Central memory CD4-positive, alpha-beta T cell (primary cell): ENCODE measurements at regions not wholly inside any gene's neighbourhood (a gene's known extent, or its start where the extent isn't known, plus 50 kb on each side); places are given as distances from the start of the nearest gene placed in this dataset.
"Not testable (repeated sequence)": the region's sequence is repeated elsewhere in the genome, so short reads cannot be mapped to it uniquely, and the experiment has no call there.

ENCODE experiments used
- DNase-seq: peaks from one replicate; pipeline ENCODE4 v3.0.0; 2022

DNA sequence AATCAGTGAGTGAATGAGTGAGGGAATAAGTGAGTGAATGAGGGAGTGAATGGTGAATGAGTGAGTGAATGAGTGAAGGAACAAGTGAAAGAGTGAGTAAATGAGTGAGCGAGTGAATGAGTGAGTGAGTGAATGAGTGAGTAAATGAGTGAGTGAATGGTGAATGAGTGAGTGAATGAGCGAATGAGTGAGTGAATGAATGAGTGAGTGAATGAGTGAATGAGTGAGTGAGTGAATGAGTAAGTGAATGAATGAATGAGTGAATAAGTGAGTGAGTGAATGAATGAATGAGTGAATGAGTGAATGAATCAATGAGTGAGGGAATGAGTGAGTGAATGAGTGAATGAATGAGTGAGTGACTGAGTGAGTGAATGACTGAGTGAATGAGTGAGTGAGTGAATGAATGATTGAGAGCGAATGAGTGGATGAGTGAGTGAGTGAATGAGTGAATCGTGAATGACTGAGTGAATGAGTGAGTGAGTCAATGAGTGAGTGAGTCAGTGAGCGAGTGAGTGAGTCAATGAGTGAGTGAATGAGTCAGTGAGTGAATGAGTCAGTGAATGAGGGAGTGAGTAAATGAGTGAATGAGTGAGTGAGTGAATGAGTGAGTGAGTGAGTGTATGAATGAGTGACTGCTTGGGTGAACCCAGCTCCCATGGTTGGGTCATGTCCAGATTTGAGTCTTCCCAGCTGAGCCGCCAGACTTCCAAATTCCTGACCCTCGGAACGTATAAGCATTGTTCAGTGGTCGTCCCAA lies 133.0 kb downstream of the NPIPB11 start:
- DNase-seq = not testable (repeated sequence)

DNA sequence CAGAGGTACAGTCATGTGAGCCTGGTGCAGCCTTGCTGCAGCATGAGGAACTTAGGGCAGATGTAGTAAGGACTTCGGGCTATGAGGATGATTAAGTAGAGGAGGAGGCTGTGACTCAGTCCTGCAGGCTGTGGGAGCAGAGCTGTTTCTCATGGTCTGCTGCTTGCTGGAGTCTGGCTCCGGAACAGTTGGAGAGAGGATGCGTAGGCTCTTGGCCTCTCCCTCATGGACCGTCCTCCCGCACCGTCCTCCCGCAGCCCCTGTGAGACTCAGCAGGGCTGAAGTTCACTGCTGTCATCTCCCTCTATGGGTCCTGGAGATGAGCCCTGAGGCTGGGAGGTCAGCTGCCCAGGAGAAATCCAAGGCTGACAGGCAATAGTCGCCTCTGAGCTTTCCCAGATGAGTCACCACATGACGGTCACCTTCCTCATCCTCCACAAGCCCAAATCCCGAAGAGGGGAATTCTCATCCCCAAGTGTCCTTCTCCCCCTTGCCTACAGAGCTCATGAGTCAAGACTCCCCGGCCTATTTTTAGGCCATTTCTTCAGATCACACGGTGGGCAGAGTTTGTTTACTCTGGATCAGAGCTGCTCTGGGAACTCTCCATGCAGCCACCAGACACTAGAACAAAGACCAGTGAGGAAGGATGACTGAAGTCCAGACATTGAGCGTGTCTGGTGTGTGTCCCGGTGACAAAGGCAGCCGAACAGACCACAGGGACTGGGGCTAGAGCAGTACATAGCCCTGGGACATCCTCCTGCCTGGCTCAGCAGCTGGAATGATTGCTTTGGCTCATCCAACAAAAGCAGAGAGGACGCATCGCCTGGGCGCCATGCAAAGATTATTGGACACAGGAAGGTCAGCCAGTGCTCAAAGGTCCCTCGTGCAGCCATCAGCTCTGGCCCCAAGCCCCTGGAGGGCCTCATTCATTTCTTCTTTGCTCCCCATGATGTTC lies 134.5 kb downstream of the NPIPB11 start:
- DNase-seq = not testable (repeated sequence)

DNA sequence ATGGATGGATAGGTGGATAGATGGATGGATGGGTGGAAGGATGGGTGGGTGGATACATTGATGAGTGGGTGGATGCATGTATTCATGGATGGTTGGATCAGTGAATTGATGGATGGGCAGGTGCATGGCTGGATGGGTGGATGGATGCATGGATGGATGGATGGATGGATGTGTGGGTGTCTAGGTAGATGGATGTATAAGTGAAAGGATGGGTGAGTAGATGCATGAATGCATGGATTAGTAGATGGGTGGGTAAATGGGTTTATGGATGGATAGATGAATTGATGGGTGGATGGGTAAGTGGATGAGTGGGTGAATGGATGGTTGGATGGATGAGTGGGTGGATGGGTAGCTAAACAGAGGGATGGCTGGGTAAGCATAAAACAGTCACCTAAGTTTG lies 135.6 kb downstream of the NPIPB11 start:
- not testable (repeated sequence) for DNase-seq

DNA sequence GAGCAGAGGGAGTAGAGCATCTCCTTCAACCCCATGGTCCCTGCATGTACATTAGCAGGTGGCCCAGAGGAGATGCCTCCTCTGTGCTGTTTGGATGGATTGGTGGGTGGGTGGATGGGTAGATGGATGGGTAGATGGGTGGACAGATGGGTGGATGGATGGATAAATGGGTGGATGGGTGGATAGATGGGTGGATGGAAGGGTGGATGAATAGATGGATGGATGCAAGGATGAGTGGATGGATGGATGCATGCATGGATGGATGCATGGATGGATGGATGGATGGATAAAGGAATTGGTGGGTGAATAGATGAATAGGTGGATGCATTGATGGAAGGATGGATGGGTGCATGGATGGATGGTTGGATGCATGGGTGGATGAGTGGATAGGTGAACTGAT lies 136.5 kb downstream of the NPIPB11 start:
- not testable (repeated sequence) for DNase-seq

DNA sequence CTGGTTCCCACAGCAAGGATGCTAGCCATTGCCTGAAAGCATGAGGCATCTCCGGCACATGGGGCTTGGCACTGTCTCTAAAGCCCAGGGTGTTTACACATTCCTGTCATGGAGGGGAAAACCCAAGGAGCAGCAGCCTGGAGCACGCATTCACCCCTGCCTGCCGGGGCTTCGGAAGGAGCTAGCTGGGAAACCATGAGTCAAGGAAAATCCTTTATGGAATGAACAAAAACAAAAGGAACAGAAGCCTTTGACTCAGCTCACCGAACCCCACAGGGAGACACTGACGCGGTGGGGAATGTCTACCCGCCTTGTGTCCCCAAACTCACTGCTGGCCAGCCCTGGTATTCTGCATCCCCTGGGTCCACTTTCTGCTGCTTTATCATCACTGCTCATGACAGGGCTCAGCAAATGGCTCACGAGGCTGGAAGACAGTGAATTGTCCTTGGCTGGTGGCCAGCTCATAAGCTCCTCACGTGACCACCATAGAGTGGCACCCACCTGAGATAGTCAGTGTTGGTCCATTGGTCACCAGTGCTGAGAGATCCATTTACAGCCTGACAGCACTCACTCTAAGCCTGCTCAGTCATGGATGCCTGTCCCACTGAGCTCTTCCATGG lies 137.2 kb downstream of the NPIPB11 start:
- not testable (repeated sequence) for DNase-seq

DNA sequence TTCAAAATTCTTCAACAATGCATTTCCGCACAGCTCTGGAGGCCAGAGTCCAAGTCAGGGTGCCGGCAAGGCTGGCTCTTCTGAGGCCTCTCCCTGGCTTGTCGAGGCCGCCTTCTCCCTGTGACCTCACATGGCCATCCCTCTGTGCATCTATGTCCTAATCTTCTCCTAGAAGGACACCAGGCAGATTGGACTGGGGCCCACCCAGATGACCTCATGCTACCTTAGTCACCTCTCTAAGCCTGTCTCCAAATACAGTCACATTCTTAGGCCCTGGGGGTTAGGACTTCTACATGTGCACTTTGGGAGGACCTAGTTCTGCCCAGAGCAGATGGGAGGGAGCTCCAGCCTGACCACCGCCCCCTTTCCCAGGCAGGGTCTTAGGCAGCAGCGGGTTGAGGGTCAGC lies 137.7 kb downstream of the NPIPB11 start:
- DNase-seq = not testable (repeated sequence)

DNA sequence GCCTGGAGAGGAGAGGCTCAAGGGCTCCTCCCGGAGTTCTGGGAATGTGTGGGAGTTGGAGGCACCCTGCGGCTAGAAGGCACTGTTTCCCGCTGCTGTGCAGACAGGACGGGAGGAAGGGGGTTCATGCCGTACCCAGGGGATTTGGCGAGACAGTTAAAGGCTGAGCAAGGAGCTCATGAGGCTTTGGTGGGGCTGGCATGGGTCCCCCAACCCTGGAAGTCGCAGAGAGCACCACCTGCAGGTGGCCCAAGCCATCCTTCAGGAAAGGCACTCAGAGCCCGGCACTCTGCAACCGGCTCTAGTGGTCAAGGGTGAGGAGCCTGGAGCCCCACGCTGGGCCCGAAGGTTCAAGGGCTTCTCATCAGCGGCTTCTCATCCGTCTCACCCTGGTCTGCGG lies 138.2 kb downstream of the NPIPB11 start:
- DNase-seq = not testable (repeated sequence)

DNA sequence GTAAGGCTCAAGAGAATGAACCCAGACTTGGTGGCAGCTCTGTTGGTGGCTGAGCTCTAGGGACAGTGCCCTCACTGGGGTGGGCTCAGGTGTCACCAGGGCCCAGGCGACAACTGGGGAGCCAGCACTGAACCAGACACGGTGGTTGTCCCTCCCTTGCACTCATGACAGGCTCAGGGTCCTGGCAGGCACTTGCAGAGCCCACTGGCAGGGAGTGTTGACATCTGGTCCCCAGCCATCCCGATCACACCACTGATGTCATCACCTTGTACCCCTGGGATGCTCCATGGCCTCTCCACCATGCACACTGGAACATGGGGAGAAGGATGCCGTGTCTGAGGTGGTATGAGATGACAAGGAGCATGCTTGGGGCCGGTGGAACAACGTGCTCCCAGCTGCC lies 138.6 kb downstream of the NPIPB11 start:
- DNase-seq = not testable (repeated sequence)

DNA sequence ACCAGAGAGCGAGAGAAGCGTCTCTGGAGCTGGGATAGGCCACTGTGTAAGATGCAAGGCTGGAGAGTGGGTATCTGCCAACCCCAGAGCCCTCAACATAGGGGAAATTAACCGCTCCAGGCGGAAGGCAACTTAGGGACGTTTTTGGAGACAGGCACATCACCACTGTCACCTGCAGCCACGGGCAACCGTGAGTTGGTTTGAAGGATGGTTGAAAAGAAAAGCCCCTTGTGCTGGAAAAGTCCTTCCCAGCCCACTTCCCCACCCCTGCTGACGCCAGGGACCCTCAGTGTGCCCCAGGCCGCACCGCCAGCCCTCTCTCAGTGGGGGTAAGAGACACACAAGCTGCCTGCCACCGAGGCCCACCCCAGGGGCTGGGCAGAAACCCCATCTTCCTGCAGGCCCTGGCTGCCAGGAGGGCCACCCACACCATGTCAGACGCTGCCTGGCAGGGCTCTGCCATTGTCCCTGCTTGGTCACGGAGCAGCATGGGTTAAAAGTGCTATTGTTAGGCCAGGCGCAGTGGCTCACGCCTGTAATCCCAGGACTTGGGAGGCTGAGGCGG lies 139.4 kb downstream of the NPIPB11 start:
- DNase-seq = not testable (repeated sequence)

DNA sequence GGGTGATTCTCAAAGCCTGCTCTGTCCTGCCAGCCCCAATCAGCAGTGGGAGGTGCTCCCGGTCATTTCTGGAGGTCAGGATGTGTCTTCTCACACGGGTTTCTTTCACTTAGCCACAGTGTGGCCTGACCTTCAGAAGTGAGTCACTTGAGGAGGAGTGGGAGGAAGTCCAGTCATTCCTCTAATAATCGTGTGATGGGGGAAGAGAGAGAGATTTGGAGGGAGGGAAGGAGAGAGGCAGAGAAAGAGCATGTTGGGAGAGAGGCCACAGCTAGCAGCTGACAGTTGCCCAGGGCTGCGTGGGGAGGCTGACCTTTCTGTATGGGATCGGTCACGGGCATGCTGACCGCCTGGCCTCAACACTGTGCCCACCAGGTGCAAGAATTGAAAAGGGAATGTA lies 139.9 kb downstream of the NPIPB11 start:
- not testable (repeated sequence) for DNase-seq

DNA sequence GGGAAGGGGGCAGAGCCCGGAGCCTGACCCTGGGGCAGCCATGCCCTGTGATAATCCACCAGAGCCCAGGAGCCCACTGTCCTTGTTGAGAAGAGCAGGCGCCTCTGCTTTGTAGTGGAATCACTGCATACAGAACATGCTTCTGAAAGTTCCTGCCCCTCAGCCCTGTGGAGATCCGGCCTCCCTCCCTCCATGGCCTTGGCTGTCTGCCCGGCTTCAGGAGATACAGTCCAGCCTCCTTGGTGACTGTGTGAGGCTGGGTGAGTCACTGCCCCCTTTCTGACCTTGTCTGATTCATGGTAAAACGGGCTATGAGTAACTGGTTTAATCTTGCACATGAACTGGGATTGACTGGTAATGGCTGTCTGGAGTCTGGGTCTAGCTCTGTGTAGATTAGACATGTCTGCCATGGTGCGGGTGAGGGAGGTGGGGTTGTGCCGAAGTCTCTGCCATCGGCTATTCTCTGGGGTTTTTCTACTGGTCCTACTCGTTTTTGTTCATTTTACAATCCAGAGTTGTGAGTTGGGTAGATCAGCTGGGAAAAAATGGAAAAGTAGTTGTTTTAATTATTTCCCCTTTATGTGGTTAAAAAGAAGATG lies 141.2 kb downstream of the NPIPB11 start:
- not testable (repeated sequence) for DNase-seq

DNA sequence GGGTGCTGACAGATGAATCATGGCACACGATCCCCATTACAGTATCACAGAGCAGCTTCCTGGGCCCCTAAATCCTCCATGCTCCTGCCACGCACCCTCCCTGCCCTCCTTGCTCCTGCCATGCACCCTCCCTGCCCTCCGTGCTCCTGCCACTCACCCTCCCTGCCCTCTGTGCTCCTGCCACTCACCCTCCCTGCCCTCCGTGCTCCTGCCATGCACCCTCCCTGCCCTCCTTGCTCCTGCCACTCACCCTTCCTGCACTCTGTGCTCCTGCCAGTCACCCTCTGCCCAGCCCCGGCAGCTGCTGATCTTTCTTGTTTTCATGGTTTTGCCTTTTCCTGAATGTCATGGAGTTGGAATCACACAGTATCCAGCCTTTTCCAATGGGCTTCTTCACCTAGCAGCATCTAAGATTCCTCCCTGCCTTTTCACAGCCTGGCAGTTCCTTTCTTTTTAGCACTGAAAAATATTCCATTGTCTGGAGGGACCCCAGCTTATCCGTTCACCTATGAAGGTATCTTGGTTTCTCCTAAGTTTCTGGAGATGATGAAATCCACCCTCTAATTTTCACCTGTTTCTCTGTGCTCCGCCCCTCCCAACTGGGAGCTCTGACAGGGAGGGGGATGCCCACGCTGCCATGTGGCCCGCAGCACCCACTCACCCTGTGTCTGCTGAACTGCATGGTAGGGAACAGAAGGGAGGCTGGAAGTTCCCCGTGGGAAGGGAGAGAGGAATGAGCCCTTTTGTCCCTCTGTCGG lies 142.3 kb downstream of the NPIPB11 start:
- not testable (repeated sequence) for DNase-seq

DNA sequence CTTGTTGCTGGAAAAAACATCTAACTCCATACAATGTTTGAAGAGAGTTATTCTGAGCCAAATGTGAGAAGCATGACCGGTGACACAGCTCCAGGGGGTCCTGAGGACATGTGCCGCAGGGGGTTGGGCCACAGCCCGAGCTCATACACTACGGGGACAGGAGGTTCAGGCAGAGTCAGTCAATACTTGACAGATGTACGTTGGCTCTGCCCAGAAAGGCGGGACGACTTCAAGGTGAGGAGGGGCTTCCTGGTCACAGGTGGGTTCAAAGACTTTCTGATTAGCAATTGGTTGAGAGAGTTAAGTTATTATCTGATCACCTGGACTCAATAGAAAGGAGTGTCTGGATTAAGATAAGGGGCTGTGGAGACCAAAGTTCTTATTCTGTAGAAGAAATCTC lies 143.8 kb downstream of the NPIPB11 start:
- not testable (repeated sequence) for DNase-seq

DNA sequence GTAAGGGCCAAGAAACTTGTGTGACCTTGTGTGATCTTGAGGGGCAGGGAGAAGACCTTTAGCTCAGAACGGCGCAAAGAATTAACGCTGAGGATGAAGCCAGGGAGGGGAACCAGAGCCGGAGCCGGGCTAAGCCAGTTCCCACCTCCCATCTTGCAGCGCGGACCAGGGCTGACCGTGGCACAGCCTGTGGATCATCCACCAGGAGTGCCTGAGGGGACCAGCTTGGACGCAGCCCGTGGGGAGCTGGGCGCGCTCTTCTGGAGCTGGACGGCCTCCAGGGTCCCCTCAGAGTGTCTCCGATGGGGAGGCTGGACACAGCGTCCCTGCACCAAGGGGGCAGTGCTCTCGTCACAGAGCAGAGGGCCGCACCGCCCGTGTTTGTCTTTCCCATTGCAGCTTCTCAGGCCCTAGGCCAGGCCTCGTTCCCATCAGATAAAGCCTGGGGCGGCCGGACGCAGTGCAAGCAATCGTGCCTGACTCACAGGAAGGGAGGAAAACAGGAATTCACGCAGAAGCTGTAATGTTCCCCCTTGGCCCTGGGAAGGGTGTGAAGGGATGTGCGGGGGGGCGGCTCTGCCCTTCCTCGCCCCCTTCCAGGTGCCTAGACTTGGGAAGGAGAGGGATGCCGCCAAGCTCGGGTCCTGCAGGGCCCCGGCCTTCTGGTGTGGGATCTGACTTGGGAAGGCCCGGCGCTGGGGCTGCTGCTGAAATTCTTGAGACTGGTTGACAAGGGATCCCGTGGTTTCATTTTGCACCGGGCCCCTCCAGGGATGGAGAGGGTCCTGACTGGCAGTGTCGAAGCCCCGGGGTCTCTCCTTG lies 144.9 kb downstream of the NPIPB11 start:
- DNase-seq = not testable (repeated sequence)

DNA sequence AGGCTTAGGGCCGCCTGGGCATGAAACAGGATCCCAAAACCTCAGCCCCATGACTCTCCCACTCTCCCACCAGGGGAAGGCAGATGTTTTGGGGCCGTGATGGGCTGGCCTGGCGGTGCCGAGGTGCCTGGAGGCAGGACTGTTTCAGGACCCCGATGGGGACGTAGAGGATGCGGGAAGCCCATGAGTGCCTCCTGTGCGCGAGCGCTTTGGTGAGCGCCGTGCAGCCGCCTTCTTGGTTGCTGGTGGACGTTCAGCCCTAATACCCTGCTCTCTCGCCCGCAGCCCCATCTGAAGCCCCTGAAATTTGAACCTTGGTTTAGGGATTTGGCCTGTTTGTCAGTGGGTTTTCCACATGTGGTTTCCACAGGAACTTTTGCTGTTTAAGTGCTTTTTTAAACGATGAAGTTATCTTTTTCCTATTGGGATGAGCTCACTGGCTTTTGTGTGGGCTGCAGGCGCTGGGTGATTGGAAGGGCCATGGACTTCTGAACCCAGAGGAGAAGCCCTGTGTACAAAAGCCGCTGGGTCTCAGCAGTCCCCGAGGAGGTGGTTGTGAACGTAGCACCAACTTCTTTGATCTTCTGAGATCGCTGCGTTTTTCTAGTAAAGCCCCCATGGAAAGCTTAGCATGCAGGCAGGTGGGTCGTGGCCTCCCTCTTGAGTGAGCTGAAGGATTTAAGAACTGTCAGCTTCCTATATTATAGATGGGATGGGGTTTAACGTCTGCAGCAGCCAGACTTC lies 145.7 kb downstream of the NPIPB11 start:
- DNase-seq = not testable (repeated sequence)

DNA sequence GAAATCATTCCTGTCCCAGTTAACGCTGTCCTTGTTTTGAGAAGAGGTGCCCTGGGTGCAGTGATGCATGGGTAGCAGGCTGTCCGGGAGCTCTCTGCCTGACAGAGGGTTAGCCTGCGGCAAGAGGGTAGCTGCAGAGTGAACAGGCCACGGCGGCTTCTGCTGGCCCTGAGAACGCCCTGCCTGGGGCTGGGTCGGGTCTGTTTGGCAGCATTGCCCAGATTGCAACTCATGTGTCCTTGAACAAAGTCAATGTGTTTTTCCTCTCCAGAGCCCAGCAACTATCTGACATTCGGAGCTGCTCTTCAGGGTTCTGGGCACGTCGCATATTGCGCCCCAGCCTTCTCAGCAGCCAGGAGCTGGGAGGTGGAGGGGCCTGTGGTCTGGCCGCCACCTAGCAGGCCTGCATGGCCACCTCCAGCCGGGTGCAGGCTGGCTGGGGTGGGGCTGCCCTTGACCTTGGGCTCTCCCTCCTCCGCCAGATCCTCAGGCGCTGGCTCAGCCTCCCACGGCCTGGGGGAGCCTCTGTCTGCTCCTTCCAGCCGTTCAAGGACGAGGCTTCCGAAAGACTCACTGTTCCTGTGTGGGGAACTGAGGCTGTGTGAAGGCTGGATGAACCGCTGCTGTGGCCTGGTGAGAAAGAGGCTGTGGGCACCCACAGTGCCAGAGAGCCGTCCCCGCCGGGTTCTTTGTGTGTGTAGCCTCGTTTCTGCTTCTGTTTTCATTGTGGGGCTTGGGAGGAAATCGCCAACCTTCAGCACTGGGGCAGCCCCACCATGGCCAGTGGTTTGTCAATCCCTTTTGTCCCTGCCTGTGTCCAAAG lies 146.7 kb downstream of the NPIPB11 start:
- not testable (repeated sequence) for DNase-seq

DNA sequence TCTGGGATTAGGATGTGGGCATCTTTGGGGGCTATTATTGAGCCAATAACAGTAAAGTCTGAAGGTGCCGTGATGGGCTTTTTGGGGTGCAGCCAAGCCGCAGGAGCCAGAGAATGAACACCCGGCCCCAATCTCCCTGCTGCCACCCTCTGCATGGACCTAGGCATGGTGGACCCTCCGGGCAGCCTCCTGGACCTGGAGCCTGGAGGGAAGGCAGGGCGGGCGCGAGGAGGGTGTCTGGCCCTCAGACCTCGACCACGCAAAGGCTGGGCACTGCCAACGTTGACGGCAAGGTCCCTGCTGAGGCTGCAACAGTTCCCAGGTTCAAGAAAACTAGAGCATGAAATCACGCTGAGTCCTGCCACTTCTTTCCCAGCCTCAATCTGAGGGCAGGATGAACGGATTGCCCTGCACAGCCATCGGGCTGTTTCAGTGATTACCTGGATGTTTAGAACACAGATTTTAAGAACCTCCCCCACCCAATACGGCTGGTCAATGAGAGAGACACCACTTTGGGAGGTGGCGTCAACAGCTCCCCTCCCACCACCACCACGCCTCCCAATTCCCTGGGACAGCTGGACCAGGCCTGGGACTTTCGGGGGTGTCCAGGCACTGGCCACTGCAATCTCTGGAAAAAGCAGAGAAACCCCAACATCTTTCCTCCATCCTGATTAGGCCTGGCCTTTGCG lies 147.4 kb downstream of the NPIPB11 start:
- DNase-seq = not testable (repeated sequence)
